NB4 (cell line): ENCODE measurements at regions not wholly inside any gene's neighbourhood (a gene's known extent, or its start where the extent isn't known, plus 50 kb on each side); places are given as distances from the start of the nearest gene placed in this dataset.

ENCODE experiments used
- DNase-seq: peaks from one replicate; pipeline ENCODE4 v3.0.0; 2010; ENCODE audit warnings: low read depth
- H3K4me3 ChIP-seq: one replicate; pipeline ENCODE4 v1.5.1; 2011; ENCODE audit warnings: mild to moderate bottlenecking, low read depth, low read length, moderate library complexity
- CTCF ChIP-seq: IDR thresholded peaks from one replicate; pipeline ENCODE4 v1.5.1; 2012; ENCODE audit warnings: low read depth, low read length
- MAX ChIP-seq: IDR thresholded peaks from 2 replicates; pipeline ENCODE4 v1.6.1; 2011; ENCODE audit warnings: low read depth, low read length
- MYC ChIP-seq: IDR thresholded peaks from 2 replicates; pipeline ENCODE4 v1.6.1; 2011; ENCODE audit warnings: low read depth, low read length
- POLR2A ChIP-seq: IDR thresholded peaks from 2 replicates; pipeline ENCODE4 v1.6.1; 2011; ENCODE audit warnings: mild to moderate bottlenecking; ENCODE audit not compliant: insufficient read length; ENCODE audit errors: extremely low read depth

- TF ChIP-seq MAX (no peak), MYC (no peak), CTCF (no peak), POLR2A (no peak)
- no peak for DNase-seq
- H3K4me3 ChIP-seq, result no peak overlapping the region
These were observed 702.6 kb upstream of the ROBO1 start for GRCh38 chr3:80470433-80470832.

- no peak for TF ChIP-seq MAX
- TF ChIP-seq CTCF, result no peak
- TF ChIP-seq POLR2A, result no peak
- TF ChIP-seq MYC, result no peak
- DNase-seq, result no peak
- H3K4me3 ChIP-seq, result no peak overlapping the region
These were observed 697.9 kb upstream of the ROBO1 start for GRCh38 chr3:80465746-80466145.

- no peak overlapping the region for H3K4me3 ChIP-seq
- no peak for DNase-seq
- TF ChIP-seq MYC, result no peak
- TF ChIP-seq CTCF, result no peak
- TF ChIP-seq MAX, result no peak
- no peak for TF ChIP-seq POLR2A
These were observed 683.6 kb upstream of the ROBO1 start for GRCh38 chr3:80451393-80451792.

- DNase-seq, result no peak
- H3K4me3 ChIP-seq, result no peak overlapping the region
- no peak for TF ChIP-seq MAX
- no peak for TF ChIP-seq MYC
- TF ChIP-seq CTCF, result no peak
- TF ChIP-seq POLR2A, result no peak
These were observed 677.8 kb upstream of the ROBO1 start for GRCh38 chr3:80445641-80446040.

GRCh38 chr3:80445053-80445452, 677.3 kb upstream of the ROBO1 start:
- no peak overlapping the region for H3K4me3 ChIP-seq
- TF ChIP-seq POLR2A (no peak), MYC (no peak), CTCF (no peak), MAX (no peak)
- no peak for DNase-seq

GRCh38 chr3:80439490-80439889, 671.7 kb upstream of the ROBO1 start:
- TF ChIP-seq CTCF (no peak), MYC (no peak), POLR2A (no peak), MAX (no peak)
- DNase-seq, result no peak
- H3K4me3 ChIP-seq, result no peak overlapping the region
